NT2/D1 (cell line): ENCODE measurements at regions not wholly inside any gene's neighbourhood (a gene's known extent, or its start where the extent isn't known, plus 50 kb on each side); places are given as distances from the start of the nearest gene placed in this dataset.

Source experiments
- SUZ12 ChIP-seq: IDR thresholded peaks from 2 replicates; pipeline ENCODE4 v1.6.1; 2011; ENCODE audit not compliant: insufficient read length, insufficient read depth; ENCODE audit errors: extremely low read depth
- ZNF274 ChIP-seq: IDR thresholded peaks from 2 replicates; pipeline ENCODE4 v1.6.1; 2011; ENCODE audit warnings: mild to moderate bottlenecking, low read depth, low read length

DNA sequence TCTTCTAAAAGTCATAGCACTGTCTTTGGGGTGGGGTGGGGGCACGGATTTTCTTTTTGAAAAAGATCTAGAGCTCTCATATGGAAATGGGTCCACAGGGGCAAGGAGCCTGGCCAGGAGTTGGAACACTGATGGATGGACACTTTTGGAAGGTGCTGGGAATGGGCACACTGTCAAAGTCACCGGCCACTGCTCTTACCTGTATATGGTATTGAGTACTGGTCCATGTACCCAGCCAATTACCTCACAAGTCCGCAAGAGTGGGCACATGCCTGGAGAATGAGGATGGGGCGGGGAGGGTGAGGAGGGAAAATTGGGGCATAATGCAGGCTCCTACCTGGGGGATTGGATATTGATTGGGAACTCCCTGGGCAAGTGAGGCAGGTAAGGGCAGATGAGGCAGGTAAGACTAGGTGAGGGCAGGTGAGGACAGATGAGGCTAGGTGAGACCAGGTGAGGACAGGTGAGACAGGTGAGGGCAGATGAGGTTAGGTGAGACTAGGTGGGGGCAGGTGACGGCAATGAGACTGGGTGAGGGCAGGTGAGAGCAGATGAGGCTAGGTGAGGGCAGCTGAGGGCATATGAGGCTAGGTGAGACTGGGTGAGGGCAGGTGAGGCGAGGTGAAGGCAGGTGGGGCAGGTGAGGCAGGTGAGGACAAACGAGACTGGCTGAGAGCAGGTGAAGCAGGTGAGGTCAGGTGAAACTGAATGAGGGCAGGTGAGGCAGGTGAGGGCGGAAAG, 167.9 kb downstream of the NRN1 start:
- no peak for TF ChIP-seq ZNF274
- no peak for TF ChIP-seq SUZ12
